Choroid plexus epithelial cell (primary cell): ENCODE measurements at regions not wholly inside any gene's neighbourhood (a gene's known extent, or its start where the extent isn't known, plus 50 kb on each side); places are given as distances from the start of the nearest gene placed in this dataset.

Source experiments
- DNase-seq: peaks from one replicate; pipeline ENCODE4 v3.0.0-alpha.2; 2010; ENCODE audit warnings: low read depth
- H3K4me3 ChIP-seq: 2 replicates; pipeline ENCODE4 v1.5.1; 2011; ENCODE audit warnings: low read depth, mild to moderate bottlenecking, control low read depth, low read length, moderate library complexity
- TF ChIP-seq, protein P1 (sequence below): conservative IDR thresholded peaks from 2 replicates; pipeline ENCODE4 v1.5.1; 2011; ENCODE audit warnings: low read depth, mild to moderate bottlenecking, control low read depth, inconsistent platforms, low read length, moderate library complexity

DNA sequence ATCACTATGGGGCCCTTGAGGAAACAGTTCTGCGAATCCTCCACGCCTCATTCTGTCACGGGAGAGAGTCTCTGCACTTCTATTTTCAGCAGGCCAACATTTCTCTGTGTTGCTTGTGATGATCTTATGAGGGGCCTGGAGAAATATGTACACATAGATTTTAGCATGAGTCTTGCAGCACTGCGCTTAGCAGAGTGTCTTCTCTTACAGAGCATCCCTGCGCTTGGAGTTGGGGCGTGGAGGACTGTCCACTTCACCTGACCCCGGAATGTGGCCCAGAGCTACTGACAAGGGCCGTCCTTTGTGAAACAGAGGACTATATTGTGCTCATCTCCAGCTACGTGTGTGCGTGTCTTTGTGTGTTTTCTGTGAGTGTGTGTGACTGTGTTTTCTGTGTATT lies 428.2 kb upstream of the IRX4 start:
- no peak overlapping the region for H3K4me3 ChIP-seq
- TF ChIP-seq, protein P1, sequence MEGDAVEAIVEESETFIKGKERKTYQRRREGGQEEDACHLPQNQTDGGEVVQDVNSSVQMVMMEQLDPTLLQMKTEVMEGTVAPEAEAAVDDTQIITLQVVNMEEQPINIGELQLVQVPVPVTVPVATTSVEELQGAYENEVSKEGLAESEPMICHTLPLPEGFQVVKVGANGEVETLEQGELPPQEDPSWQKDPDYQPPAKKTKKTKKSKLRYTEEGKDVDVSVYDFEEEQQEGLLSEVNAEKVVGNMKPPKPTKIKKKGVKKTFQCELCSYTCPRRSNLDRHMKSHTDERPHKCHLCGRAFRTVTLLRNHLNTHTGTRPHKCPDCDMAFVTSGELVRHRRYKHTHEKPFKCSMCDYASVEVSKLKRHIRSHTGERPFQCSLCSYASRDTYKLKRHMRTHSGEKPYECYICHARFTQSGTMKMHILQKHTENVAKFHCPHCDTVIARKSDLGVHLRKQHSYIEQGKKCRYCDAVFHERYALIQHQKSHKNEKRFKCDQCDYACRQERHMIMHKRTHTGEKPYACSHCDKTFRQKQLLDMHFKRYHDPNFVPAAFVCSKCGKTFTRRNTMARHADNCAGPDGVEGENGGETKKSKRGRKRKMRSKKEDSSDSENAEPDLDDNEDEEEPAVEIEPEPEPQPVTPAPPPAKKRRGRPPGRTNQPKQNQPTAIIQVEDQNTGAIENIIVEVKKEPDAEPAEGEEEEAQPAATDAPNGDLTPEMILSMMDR, result no peak
- DNase-seq, result no peak

DNA sequence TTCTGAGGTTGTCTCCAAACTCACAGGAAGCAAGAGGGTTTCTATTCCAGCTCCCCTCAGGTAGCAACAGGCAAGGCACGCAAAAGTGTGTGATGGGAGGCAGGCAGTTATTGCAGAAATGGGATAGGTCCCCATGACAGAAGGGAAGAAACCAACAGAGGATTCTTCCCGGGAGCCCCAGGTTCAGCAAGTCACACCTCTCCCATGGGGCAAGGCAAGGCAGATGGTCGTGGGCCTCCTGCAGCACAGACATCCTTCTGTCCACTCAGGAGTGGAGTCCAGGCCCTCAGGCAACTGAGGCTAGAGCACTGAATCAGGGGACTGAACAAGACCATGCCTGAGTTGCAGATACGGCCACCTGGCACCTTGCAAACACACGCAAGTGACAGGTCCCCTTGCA lies 424.9 kb upstream of the IRX4 start:
- TF ChIP-seq, protein P1, result no peak
- no peak overlapping the region for H3K4me3 ChIP-seq
- no peak for DNase-seq

DNA sequence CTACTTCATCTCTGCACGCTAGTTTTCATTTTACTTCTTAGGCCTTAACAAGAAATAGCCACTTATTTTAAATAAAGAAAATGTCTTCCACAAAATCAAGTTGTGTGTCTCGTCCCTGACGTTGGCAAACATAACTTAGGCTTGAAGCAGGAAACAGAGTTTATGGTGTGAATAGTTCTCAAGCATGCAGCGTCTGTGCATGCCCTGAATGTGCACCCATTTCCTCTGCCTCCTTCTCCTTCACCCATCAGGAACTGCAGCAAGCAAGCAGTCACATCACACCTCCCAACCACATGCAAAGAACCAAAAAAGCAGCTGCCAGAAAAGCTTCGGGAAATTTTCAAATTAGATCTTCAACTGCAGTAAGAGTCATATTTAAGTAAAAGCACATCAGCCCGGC lies 424.0 kb upstream of the IRX4 start:
- no peak for DNase-seq
- TF ChIP-seq, protein P1, result no peak
- no peak overlapping the region for H3K4me3 ChIP-seq

DNA sequence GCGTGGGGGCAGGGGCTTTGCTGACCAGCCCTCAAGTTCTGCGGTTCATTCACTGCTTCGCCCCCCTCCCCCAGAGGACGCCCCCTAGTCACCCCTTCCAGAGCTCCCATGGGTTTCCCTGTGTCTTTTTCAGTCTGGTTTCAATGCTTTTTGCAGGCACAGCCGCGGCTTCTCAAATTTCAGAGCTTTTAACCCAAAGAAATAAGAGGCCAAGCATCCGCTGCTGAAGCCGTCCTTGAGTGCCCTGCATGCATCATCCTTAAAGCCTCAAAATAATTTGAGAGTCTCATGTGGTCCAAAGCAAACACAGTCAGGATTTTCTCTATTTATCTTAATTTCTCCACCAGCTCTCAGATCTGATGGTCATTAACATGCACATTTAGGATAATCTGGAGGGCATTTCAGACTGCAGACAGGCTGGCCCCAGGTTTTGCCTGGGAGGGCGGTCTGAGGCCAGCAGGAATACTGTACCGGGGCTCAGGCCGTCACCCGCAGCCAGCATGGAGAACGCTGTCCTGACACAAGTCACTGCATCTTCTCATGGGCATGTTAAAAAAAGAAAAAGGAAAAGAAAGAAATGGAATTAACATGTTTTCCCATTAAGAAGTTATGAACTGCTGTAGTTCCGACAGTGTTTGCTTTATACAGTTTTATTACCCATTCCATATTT lies 420.8 kb upstream of the IRX4 start:
- TF ChIP-seq, protein P1, result no peak
- DNase-seq, result no peak
- H3K4me3 ChIP-seq, result no peak overlapping the region

DNA sequence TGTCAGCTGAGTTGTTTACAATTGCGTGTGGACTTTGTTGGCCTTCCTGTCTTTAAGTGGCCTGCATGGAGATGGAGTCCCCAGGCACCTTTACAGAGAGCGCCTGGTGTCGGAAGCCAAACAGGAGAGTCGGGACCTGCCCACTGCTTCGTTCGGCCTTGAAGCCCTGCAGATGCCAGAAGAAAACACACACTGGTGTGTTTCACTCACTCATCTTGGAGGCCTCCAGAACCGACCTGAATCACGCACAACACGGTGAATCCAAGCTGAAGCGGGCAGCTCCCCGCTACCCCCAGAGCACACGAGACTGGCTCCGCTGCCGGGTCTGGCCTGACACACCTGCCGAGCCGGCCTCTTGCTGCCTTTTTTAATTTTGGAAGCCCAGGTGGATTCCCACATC lies 419.4 kb upstream of the IRX4 start:
- no peak overlapping the region for H3K4me3 ChIP-seq
- no peak for DNase-seq
- TF ChIP-seq, protein P1, result no peak

DNA sequence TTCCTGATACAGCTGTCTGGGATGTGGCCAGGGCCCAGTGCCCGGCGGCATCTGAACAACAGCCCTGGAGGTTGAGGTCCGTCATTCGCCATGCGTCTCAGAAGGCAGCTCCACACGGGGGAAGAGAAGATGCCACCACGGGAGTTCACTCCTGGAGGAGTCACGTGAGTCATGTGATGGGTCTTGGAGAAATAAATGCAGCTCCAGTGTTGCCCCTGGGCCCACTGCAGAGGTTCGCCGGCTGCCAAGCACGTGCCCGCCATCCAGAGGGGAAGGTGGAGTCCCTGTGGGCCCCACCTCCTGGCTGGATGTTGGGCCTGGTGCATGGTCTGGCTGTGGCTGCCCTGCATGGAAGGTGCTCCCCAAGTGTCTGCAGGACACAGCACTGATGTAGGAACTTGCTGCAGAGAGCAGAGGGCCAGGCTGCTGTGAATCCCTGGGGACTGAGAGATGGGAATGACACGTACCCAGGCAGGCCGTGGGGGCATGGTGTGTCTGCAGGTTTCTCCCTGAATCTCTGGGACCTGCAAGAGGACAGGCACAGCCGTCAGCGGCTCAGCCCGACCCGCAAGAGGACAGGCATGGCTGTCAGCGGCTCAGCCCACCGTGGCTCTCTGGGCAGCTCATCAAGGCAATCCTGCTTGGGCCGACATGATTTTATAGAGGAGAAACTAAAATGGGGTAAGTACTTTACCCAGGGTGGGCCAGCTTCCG lies 418.3 kb upstream of the IRX4 start:
- DNase-seq, result no peak
- TF ChIP-seq, protein P1, result no peak
- H3K4me3 ChIP-seq, result no peak overlapping the region

DNA sequence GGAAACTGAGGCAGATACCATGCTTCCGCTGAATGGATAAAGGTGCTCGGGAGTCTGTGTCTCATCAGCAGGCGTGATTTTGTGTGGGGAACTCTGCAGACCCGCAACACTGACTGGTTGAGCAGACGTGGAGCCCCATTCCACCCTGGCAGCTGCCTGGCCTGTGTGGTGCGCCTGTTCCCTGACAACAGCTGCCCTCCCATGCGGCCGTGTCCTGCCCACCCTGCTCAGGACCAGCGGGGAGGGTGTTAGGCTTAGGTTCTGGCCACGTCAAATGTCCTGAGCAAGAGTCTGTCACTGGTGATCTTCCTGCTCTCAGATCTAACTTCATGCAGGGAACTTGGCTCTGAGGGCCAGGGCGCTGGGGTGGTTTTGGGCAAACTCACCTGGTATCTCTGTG lies 417.7 kb upstream of the IRX4 start:
- DNase-seq, result no peak
- H3K4me3 ChIP-seq, result no peak overlapping the region
- TF ChIP-seq, protein P1, result no peak
